OCI-LY7 (cell line): ENCODE measurements at regions not wholly inside any gene's neighbourhood (a gene's known extent, or its start where the extent isn't known, plus 50 kb on each side); places are given as distances from the start of the nearest gene placed in this dataset.

Experiments used
- BruUV-seq: library from RNA; stranded (reverse); fragments of 400-500 nt; replicated peaks from 2 replicates; lab custom pipeline; 2021; lab: Mats Ljungman, UMichigan
- CTCF ChIA-PET: fragments of 300-600 bp; sonication (Branson Sonifier 250); formaldehyde crosslinking; loops from one replicate; lab custom pipeline; 2022; ENCODE audit warnings: antibody characterized with exemption; ENCODE audit not compliant: unreplicated experiment; lab: Charles Lee
- POLR2A ChIA-PET: fragments of 300-600 bp; sonication (Branson Sonifier 250); formaldehyde crosslinking; loops from one replicate; lab custom pipeline; 2022; ENCODE audit warnings: antibody characterized with exemption; lab: Charles Lee
- DNase-seq: peaks from one replicate; pipeline ENCODE4 v3.0.0-alpha.2; 2015; ENCODE audit warnings: low spot score
- H2AFZ ChIP-seq: fragments of 200-600 bp; sonication (generic), shearing (Covaris generic); 2 replicates; pipeline ENCODE4 v1.6.1; 2014; ENCODE audit warnings: mild to moderate bottlenecking, antibody characterized with exemption, low read length, moderate library complexity
- H3K27ac ChIP-seq: fragments of 200-600 bp; sonication (generic); 2 replicates; pipeline ENCODE4 v1.5.1; 2014; ENCODE audit warnings: mixed run types, low read depth, mild to moderate bottlenecking, moderate library complexity, low read length, inconsistent platforms; ENCODE audit not compliant: poor library complexity, severe bottlenecking
- H3K36me3 ChIP-seq: fragments of 200-600 bp; sonication (generic); 2 replicates; pipeline ENCODE4 v1.6.1; 2014; ENCODE audit warnings: mild to moderate bottlenecking, antibody characterized with exemption, low read length, moderate library complexity, mixed read lengths; ENCODE audit not compliant: insufficient read depth
- H3K4me1 ChIP-seq: fragments of 200-600 bp; sonication (generic); 2 replicates; pipeline ENCODE4 v1.5.1; 2014; ENCODE audit warnings: mild to moderate bottlenecking, low read length; ENCODE audit not compliant: insufficient read depth, poor library complexity, severe bottlenecking
- H3K4me2 ChIP-seq: fragments of 200-600 bp; sonication (generic); 2 replicates; pipeline ENCODE4 v1.6.1; 2014; ENCODE audit warnings: mild to moderate bottlenecking, low read length
- H3K4me3 ChIP-seq: fragments of 200-600 bp; sonication (generic); 2 replicates; pipeline ENCODE4 v1.5.1; 2014; ENCODE audit warnings: mild to moderate bottlenecking, low read depth, low read length; ENCODE audit not compliant: poor library complexity, severe bottlenecking
- H3K79me2 ChIP-seq: fragments of 200-600 bp; sonication (generic); 2 replicates; pipeline ENCODE4 v1.6.1; 2016; ENCODE audit warnings: low read depth, mild to moderate bottlenecking, low read length, moderate library complexity, mixed read lengths; ENCODE audit not compliant: insufficient read depth
- H3K9me2 ChIP-seq: fragments of 200-600 bp; sonication (generic); 2 replicates; pipeline ENCODE4 v1.6.1; 2016; ENCODE audit warnings: mild to moderate bottlenecking, low read length, mixed read lengths; ENCODE audit not compliant: insufficient read depth
- H3K9me3 ChIP-seq: fragments of 200-600 bp; sonication (generic); 2 replicates; pipeline ENCODE4 v1.6.1; 2014; ENCODE audit warnings: mild to moderate bottlenecking, mixed run types, low read length, mixed read lengths
- H4K20me1 ChIP-seq: fragments of 200-600 bp; sonication (generic); 2 replicates; pipeline ENCODE4 v1.6.1; 2014; ENCODE audit warnings: mild to moderate bottlenecking, antibody characterized with exemption, low read length, moderate library complexity, mixed read lengths; ENCODE audit not compliant: insufficient read depth
- CTCF ChIP-seq: fragments of 200-600 bp; sonication (generic); conservative IDR thresholded peaks from 2 replicates; pipeline ENCODE4 v1.5.1; 2014; ENCODE audit warnings: mild to moderate bottlenecking, antibody characterized with exemption, low read length, moderate library complexity, mixed read lengths
- EZH2phosphoT487 ChIP-seq: fragments of 200-600 bp; sonication (generic); IDR thresholded peaks from 2 replicates; pipeline ENCODE4 v1.6.1; 2018; ENCODE audit warnings: low read depth, borderline replicate concordance, mild to moderate bottlenecking, mixed run types, antibody characterized with exemption, low read length, moderate library complexity, mixed read lengths
- intact Hi-C: fragments of 100-400 bp; cut with micrococcal nuclease; formaldehyde crosslinking; loops from one replicate; pipeline ENCODE4 v1.10.0; 2022; ENCODE audit not compliant: unreplicated experiment

- CTCF ChIA-PET, result no interaction called here
Observed at GRCh38 chr7:109956916-109957315, 1134.0 kb upstream of the LRRN3 start.

GRCh38 chr7:109963741-109964140 is 1127.2 kb upstream of the LRRN3 start:
- intact Hi-C loops, result no loop called here
- H2AFZ ChIP-seq, result no peak overlapping the region
- no peak for TF ChIP-seq EZH2phosphoT487
- TF ChIP-seq CTCF, result no peak
- H3K4me3 ChIP-seq, result no peak overlapping the region
- H3K9me2 ChIP-seq, result no peaks in the 10 kb centered on the region
- no peak overlapping the region for H3K27ac ChIP-seq
- DNase-seq, result no peak
- H3K4me2 ChIP-seq, result no peak overlapping the region
- no peaks in the 10 kb centered on the region for H3K4me1 ChIP-seq
- no peaks in the 10 kb centered on the region for H3K79me2 ChIP-seq
- ChIA-PET CTCF (no interaction called here), POLR2A (interaction anchor here (0.6 to 1.2 kb wide), 3 partner anchors 15 to 955 kb away, joined by 4 to 6 read pairs (median 5); no protein-coding TSS in a partner anchor)
- H4K20me1 ChIP-seq, result no peaks in the 10 kb centered on the region
- no TSS peak for BruUV-seq
- H3K9me3 ChIP-seq, result no peaks in the 10 kb centered on the region
- no peaks in the 10 kb centered on the region for H3K36me3 ChIP-seq

More at GRCh38 chr7:109956916-109957315, 1134.0 kb upstream of the LRRN3 start:
- no peak overlapping the region for H3K4me3 ChIP-seq
- intact Hi-C loops, result no loop called here
- H3K9me3 ChIP-seq, result no peaks in the 10 kb centered on the region
- TF ChIP-seq EZH2phosphoT487 (no peak), CTCF (no peak)
- no peaks in the 10 kb centered on the region for H3K79me2 ChIP-seq
- H3K4me1 ChIP-seq, result no peaks in the 10 kb centered on the region
- H3K36me3 ChIP-seq, result no peaks in the 10 kb centered on the region
- H2AFZ ChIP-seq, result no peak overlapping the region
- no peaks in the 10 kb centered on the region for H4K20me1 ChIP-seq
- no TSS peak for BruUV-seq
- H3K4me2 ChIP-seq, result no peak overlapping the region
- H3K9me2 ChIP-seq, result no peaks in the 10 kb centered on the region
- POLR2A ChIA-PET, result no interaction called here
- H3K27ac ChIP-seq, result no peak overlapping the region
- no peak for DNase-seq

- ChIA-PET POLR2A (interaction anchor here (1.2 kb wide), 1 partner anchor 17 kb away, joined by 4 read pairs; no protein-coding TSS in a partner anchor), CTCF (no interaction called here)
- H3K36me3 ChIP-seq, result no peaks in the 10 kb centered on the region
- H4K20me1 ChIP-seq, result no peaks in the 10 kb centered on the region
- intact Hi-C loops, result no loop called here
- H2AFZ ChIP-seq, result no peak overlapping the region
- DNase-seq, result no peak
- BruUV-seq, result no TSS peak
- H3K9me3 ChIP-seq, result no peaks in the 10 kb centered on the region
- H3K9me2 ChIP-seq, result no peaks in the 10 kb centered on the region
- no peak overlapping the region for H3K4me2 ChIP-seq
- no peak overlapping the region for H3K27ac ChIP-seq
- H3K4me1 ChIP-seq, result no peaks in the 10 kb centered on the region
- TF ChIP-seq EZH2phosphoT487 (no peak), CTCF (no peak)
- H3K79me2 ChIP-seq, result no peaks in the 10 kb centered on the region
- no peak overlapping the region for H3K4me3 ChIP-seq
Observed at GRCh38 chr7:109964780-109965179, 1126.1 kb upstream of the LRRN3 start.
